D721Med (cell line): ENCODE measurements at regions not wholly inside any gene's neighbourhood (a gene's known extent, or its start where the extent isn't known, plus 50 kb on each side); places are given as distances from the start of the nearest gene placed in this dataset.

ENCODE experiments used
- DNase-seq: peaks from one replicate; pipeline ENCODE4 v3.0.0; 2011; ENCODE audit warnings: low spot score; ENCODE audit not compliant: insufficient read length
- FAIRE-seq: peaks from 2 replicates; lab custom pipeline; 2011; peaks lifted over from hg19 to GRCh38; lab: Jason Lieb, UNC
- CTCF ChIP-seq: IDR thresholded peaks from 2 replicates; pipeline ENCODE4 v1.5.1; 2012; ENCODE audit warnings: mild to moderate bottlenecking, control low read depth; ENCODE audit not compliant: insufficient read depth; ENCODE audit errors: missing control alignments

GRCh38 chr2:66869076-66869475 is 434.2 kb downstream of the MEIS1 start:
- TF ChIP-seq CTCF, result no peak
- FAIRE-seq (no peak), DNase-seq (no peak)

DNA sequence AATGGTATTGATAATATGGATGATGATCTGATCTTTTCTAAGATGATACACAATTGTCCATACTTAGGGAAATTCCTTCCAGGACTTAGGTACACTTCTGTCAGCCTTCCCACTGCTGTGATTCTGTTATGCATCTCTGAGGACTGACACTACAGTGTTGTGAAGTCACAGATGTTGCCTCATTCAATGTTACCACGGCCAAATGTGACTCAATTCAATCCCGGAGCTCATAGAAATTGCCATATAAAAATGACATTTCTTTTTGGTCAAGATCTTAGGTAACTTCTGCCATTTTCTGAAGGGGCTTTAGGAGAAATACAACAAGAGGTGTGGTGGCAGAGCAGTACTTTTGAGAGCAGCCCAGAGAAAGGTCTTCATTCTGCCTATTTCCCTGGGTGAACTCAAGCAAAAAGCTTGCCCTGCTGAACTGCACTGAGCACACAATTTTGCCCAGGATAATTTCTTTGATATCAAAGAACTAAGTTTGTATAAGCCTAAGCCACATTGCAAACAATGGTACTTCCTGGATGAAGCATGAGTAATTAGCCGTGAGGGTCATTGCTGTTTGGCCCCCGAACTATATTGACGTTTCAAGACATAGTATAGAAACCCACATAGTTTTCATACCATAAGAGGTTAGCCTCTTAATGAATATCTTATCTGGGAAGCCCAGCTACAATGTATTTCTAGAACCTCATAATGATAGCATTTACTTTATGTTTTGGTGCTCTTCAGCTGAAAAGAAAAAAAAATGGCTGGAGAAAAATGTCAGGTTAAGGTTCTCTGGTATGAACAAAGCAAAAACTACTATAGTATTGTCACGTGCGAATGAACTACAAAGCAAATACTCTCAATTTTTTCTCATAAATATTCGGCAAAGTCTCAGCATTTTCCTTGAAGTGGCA is 437.4 kb downstream of the MEIS1 start:
- FAIRE-seq, result no peak
- DNase-seq, result no peak
- TF ChIP-seq CTCF, result no peak

GRCh38 chr2:66872986-66873754 is 438.2 kb downstream of the MEIS1 start:
- FAIRE-seq (no peak), DNase-seq (no peak)
- TF ChIP-seq CTCF, result no peak

GRCh38 chr2:66874411-66874810 is 439.5 kb downstream of the MEIS1 start:
- no peak for DNase-seq
- no peak for TF ChIP-seq CTCF
- peak; percentile 25 for FAIRE-seq

- FAIRE-seq (no peak), DNase-seq (no peak)
- no peak for TF ChIP-seq CTCF
Observed at GRCh38 chr2:66875941-66876462, 441.1 kb downstream of the MEIS1 start.

DNA sequence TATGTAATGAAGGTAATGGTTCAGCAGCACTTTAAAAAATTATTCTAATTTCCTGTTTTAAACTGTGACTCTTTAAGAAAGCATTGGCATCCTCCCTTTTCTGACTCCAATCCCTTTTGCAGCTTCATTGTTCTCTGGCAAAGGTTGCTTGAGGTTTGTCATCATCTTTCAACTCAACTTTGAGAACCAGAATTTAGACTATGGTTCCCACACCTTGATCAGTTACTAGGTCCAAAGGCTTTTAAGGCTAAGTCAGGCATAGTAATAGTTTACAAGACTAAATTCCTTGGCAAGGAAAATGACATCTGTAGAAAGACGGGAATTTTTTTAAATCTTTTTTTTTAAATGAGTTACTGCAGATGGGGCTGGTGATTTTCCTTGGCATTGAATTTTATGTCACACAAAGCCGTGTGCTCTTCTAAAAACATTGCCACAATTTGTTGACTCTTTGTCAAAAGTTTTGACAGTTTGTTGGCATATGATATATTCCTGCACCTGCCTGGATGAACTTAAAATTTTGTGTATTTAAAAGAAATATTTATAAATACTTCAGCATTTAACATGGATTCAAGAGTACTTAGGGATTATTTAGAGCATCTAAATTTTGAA is 451.0 kb downstream of the MEIS1 start:
- no peak for DNase-seq
- no peak for TF ChIP-seq CTCF
- no peak for FAIRE-seq
